Thoracic aorta (tissue), 2 donors: ENCODE measurements at regions not wholly inside any gene's neighbourhood (a gene's known extent, or its start where the extent isn't known, plus 50 kb on each side); places are given as distances from the start of the nearest gene placed in this dataset.

ENCODE experiments used
- ATAC-seq: fragments of 150-250 bp; one replicate; pipeline ENCODE4 v1.8.0; 2017; ENCODE audit warnings: low read depth; ENCODE audit not compliant: insufficient number of reproducible peaks, low FRiP score
- DNase-seq: peaks from one replicate; pipeline ENCODE4 v3.0.0-alpha.2; 2020; ENCODE audit warnings: low spot score
- H3K27ac ChIP-seq, 2 donors: fragments of 200-600 bp; sonication (generic); 1 replicate in 1 of 2; 2 replicates in 1 of 2; pipeline ENCODE4 v1.5.1; 2016; ENCODE audit warnings: mild to moderate bottlenecking in 2 of 2, moderate library complexity in 2 of 2
- H3K27me3 ChIP-seq: fragments of 200-600 bp; sonication (generic); replicated peaks from 2 replicates; pipeline ENCODE4 v1.6.0; 2016; ENCODE audit warnings: mild to moderate bottlenecking; ENCODE audit not compliant: insufficient read depth
- H3K36me3 ChIP-seq: fragments of 200-600 bp; sonication (generic); one replicate; pipeline ENCODE4 v1.5.1; 2016
- H3K4me1 ChIP-seq, 2 donors: fragments of 200-600 bp; sonication (generic); 1 replicate in 1 of 2; 2 replicates in 1 of 2; pipeline versions ENCODE4 v1.5.1 to v1.6.0; 2016; ENCODE audit warnings: low read depth in 2 of 2, mild to moderate bottlenecking in 1 of 2; ENCODE audit not compliant: control insufficient read depth in 1 of 2
- H3K4me3 ChIP-seq: fragments of 200-600 bp; sonication (generic); 2 replicates; pipeline ENCODE4 v1.5.1; 2016; ENCODE audit warnings: mild to moderate bottlenecking
- H3K9me3 ChIP-seq: fragments of 200-600 bp; sonication (generic); 2 replicates; pipeline ENCODE4 v1.5.1; 2016
- TF ChIP-seq, protein P1 (sequence below): fragments of 200-600 bp; sonication (generic); IDR thresholded peaks from one replicate; pipeline ENCODE4 v1.5.1; 2019; ENCODE audit warnings: antibody characterized with exemption

DNA sequence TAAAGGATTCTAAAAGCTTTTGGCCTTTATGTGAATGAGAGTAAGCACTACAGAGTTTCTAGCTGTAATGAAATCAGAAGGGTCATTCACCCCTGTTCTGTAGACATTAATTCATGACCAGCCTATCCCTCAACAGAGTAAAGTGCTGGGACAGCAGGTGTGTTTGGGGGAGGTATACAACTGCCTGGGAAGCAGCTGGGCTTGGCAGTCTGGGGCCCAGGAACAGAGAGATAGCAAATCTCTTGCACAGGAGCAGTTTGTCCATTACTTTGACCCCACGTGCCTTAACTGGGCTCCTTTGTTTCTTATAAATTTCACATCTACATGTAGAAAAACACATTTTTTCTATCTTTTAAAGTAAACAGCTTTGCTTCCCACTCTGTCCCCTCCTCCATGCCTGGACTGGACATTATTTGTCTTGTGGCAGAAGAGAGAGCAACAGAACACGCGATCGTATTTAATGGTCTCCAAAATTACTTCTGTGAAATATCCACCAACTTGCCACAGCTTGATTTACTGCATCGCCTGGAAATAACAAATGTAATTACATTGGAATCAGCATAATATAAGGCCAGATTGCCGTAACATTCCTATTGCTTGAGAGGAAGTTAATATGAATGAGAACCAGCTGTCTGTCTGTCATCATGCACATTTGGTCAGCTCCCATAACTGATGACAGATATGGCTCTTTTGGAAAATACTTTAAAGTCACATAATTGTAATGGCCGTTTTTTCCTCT is 263.8 kb downstream of the RBM43 start:
- Histone ChIP-seq H3K27me3 (no peaks in the 10 kb centered on the region), H3K27ac (no peak overlapping the region), H3K9me3 (no peaks in the 10 kb centered on the region), H3K4me1 (no peaks in the 10 kb centered on the region), H3K4me3 (no peak overlapping the region), H3K36me3 (no peaks in the 10 kb centered on the region)
- ATAC-seq: no peak
- no peak for DNase-seq
- TF ChIP-seq, protein P1, sequence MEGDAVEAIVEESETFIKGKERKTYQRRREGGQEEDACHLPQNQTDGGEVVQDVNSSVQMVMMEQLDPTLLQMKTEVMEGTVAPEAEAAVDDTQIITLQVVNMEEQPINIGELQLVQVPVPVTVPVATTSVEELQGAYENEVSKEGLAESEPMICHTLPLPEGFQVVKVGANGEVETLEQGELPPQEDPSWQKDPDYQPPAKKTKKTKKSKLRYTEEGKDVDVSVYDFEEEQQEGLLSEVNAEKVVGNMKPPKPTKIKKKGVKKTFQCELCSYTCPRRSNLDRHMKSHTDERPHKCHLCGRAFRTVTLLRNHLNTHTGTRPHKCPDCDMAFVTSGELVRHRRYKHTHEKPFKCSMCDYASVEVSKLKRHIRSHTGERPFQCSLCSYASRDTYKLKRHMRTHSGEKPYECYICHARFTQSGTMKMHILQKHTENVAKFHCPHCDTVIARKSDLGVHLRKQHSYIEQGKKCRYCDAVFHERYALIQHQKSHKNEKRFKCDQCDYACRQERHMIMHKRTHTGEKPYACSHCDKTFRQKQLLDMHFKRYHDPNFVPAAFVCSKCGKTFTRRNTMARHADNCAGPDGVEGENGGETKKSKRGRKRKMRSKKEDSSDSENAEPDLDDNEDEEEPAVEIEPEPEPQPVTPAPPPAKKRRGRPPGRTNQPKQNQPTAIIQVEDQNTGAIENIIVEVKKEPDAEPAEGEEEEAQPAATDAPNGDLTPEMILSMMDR: no peak

DNA sequence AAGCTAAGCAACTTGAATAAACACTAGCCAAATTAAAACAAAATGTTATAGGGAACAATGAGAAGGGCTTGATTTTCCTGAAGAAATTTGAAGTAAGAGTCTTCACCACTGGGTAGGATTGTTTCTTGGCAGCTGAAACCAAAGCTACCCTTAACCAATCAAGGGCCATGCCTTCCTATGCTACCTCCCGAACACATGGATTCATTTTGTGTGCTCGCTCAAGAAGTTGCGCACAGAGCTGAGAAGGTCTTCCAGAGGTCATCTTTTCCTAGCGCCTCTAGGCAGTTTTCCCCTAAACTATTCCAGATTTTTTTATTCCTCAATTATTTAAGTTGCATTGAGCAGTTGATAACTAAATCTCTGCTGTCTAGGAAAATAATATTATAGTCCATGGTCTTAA is 264.6 kb downstream of the RBM43 start:
- Histone ChIP-seq H3K36me3 (no peaks in the 10 kb centered on the region), H3K9me3 (no peaks in the 10 kb centered on the region), H3K4me1 (no peaks in the 10 kb centered on the region), H3K4me3 (no peak overlapping the region), H3K27me3 (no peaks in the 10 kb centered on the region), H3K27ac (no peak overlapping the region)
- no peak for DNase-seq
- TF ChIP-seq, protein P1: no peak
- no peak for ATAC-seq

DNA sequence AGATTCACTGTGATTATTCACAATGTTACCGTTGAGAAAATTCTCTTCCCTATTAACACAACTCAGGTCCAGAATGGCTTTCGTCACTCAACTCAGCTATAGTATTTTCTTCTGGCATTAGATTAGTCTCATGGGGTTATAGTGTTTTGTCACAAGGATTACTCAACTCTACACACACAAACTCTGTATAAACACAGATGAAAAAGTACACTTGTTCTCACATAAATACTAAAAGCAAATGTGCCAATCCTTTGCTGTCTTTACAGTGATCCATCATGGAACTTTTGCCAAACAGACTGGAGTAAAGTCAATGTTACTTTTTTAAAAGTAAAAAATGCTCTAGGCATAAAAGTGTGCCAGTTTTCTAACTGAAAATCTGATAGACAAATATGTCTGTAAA is 267.6 kb downstream of the RBM43 start:
- DNase-seq (no peak), ATAC-seq (no peak)
- no peaks in the 10 kb centered on the region for H3K36me3 ChIP-seq
- H3K27ac ChIP-seq: no peak overlapping the region
- no peaks in the 10 kb centered on the region for H3K4me1 ChIP-seq
- H3K27me3 ChIP-seq: no peaks in the 10 kb centered on the region
- TF ChIP-seq, protein P1: no peak
- no peaks in the 10 kb centered on the region for H3K9me3 ChIP-seq
- H3K4me3 ChIP-seq: no peak overlapping the region

DNA sequence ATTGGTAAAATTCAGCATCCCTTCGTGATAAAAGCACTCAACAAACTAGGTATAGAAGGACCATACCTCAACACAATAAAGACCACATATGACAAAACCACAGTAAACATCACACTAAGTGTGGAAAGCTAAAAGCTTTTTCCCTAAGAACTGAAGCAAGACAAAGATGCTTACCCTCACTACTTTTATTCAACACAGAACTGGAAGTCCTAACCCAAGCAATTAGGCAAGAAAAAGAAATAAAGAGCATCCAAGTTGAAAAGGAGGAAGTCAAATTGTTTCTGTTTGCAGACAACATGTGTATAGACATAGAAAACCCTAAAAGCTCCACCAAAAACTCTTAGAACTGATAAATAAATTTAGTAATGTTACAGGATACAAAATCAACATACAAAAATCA is 271.7 kb downstream of the RBM43 start:
- no peaks in the 10 kb centered on the region for H3K36me3 ChIP-seq
- no peak overlapping the region for H3K27ac ChIP-seq
- no peak for ATAC-seq
- TF ChIP-seq, protein P1: no peak
- no peak for DNase-seq
- H3K4me3 ChIP-seq: no peak overlapping the region
- no peaks in the 10 kb centered on the region for H3K27me3 ChIP-seq
- H3K4me1 ChIP-seq: no peaks in the 10 kb centered on the region
- no peaks in the 10 kb centered on the region for H3K9me3 ChIP-seq

DNA sequence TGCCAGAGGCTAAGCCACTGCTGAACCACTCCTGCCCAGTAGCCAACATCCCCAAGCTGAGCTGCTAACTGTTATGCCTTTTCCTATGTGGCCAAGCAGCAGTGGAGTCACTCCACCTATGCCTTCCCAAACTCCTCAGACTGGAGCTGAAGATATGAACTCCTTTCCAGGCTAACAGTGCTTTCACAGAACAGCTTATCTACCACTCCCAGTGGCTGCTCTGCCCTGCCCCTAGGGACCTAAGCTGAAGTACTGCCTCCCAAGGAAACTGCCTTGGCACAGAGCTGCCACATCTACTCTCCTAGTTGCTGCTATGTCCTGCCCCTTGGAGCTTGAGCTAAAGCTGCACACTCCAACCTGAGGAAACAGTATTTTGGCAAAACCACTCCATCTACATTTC is 275.9 kb downstream of the RBM43 start:
- DNase-seq (no peak), ATAC-seq (no peak)
- TF ChIP-seq, protein P1: no peak

More for the DNA sequence above, 275.9 kb downstream of the RBM43 start:
- Histone ChIP-seq H3K4me3 (no peak overlapping the region), H3K27ac (no peak overlapping the region), H3K36me3 (no peaks in the 10 kb centered on the region), H3K4me1 (no peaks in the 10 kb centered on the region), H3K9me3 (no peaks in the 10 kb centered on the region), H3K27me3 (no peaks in the 10 kb centered on the region)
